RPMI8226 (cell line): ENCODE measurements at regions not wholly inside any gene's neighbourhood (a gene's known extent, or its start where the extent isn't known, plus 50 kb on each side); places are given as distances from the start of the nearest gene placed in this dataset.
"Not testable (repeated sequence)": the region's sequence is repeated elsewhere in the genome, so short reads cannot be mapped to it uniquely, and the experiment has no call there.

ENCODE experiments used
- DNase-seq: peaks from one replicate; pipeline ENCODE4 v3.0.0-alpha.2; 2015

GRCh38 chr3:34013818-34014570, 215.6 kb downstream of the PDCD6IP start:
- DNase-seq = no peak

- no peak for DNase-seq
Observed at GRCh38 chr3:34015204-34016142, 217.0 kb downstream of the PDCD6IP start.

GRCh38 chr3:34016925-34017587, 218.6 kb downstream of the PDCD6IP start:
- DNase-seq = no peak

- no peak for DNase-seq
Observed at GRCh38 chr3:34017757-34018156, 219.3 kb downstream of the PDCD6IP start.

GRCh38 chr3:34019158-34019557, 220.7 kb downstream of the PDCD6IP start:
- no peak for DNase-seq

- DNase-seq = no peak
Observed at GRCh38 chr3:34020170-34020569, 221.7 kb downstream of the PDCD6IP start.

GRCh38 chr3:34020726-34021680, 222.6 kb downstream of the PDCD6IP start:
- DNase-seq = no peak

- DNase-seq = no peak
Observed at GRCh38 chr3:34022147-34022546, 223.7 kb downstream of the PDCD6IP start.

- no peak for DNase-seq
Observed at GRCh38 chr3:34024447-34025240, 226.2 kb downstream of the PDCD6IP start.

GRCh38 chr3:34033839-34034238, 235.4 kb downstream of the PDCD6IP start:
- DNase-seq = no peak

- DNase-seq = no peak
Observed at GRCh38 chr3:34034840-34035239, 236.4 kb downstream of the PDCD6IP start.

GRCh38 chr3:34035775-34036174, 237.3 kb downstream of the PDCD6IP start:
- no peak for DNase-seq

GRCh38 chr3:34037260-34037659, 238.8 kb downstream of the PDCD6IP start:
- DNase-seq = no peak

GRCh38 chr3:34038131-34038530, 239.7 kb downstream of the PDCD6IP start:
- no peak for DNase-seq

GRCh38 chr3:34046154-34046553, 247.7 kb downstream of the PDCD6IP start:
- DNase-seq = no peak

GRCh38 chr3:34053626-34054025, 255.2 kb downstream of the PDCD6IP start:
- no peak for DNase-seq

- no peak for DNase-seq
Observed at GRCh38 chr3:34056181-34056910, 257.9 kb downstream of the PDCD6IP start.

- DNase-seq = no peak
Observed at GRCh38 chr3:34056951-34057390, 258.5 kb downstream of the PDCD6IP start.

GRCh38 chr3:34060995-34061394, 262.6 kb downstream of the PDCD6IP start:
- not testable (repeated sequence) for DNase-seq

- no peak for DNase-seq
Observed at GRCh38 chr3:34065901-34066300, 267.5 kb downstream of the PDCD6IP start.

GRCh38 chr3:34066328-34066727, 267.9 kb downstream of the PDCD6IP start:
- DNase-seq = no peak
